Left lung (tissue), 4 donors: ENCODE measurements at regions not wholly inside any gene's neighbourhood (a gene's known extent, or its start where the extent isn't known, plus 50 kb on each side); places are given as distances from the start of the nearest gene placed in this dataset.

ENCODE experiments used
- ATAC-seq: fragments of 200-7000 bp; cut with Tn5 transposase; one replicate; pipeline ENCODE4 v1.9.1; 2020; ENCODE audit warnings: moderate library complexity
- DNase-seq, 4 donors: peaks; one replicate each; pipeline ENCODE4 v3.0.0-alpha.2; 2013 to 2020
- H3K27ac ChIP-seq, 2 donors: fragments of 200-600 bp; sonication (generic) in 1 of 2; one replicate each; pipeline versions ENCODE4 v1.5.0 to v1.8.0; 2020 to 2021
- H3K27me3 ChIP-seq, 2 donors: fragments of 200-600 bp; sonication (generic) in 1 of 2; one replicate each; pipeline versions ENCODE4 v1.5.0 to v1.8.0; 2020 to 2021
- H3K36me3 ChIP-seq, 2 donors: fragments of 200-600 bp; sonication (generic) in 1 of 2; one replicate each; pipeline versions ENCODE4 v1.5.0 to v1.8.0; 2020 to 2021
- H3K4me1 ChIP-seq, 2 donors: fragments of 200-600 bp; one replicate each; pipeline ENCODE4 v1.8.0; 2021
- H3K4me3 ChIP-seq, 2 donors: fragments of 200-600 bp; sonication (generic) in 1 of 2; one replicate each; pipeline versions ENCODE4 v1.5.0 to v1.8.0; 2020 to 2021; ENCODE audit warnings: mild to moderate bottlenecking in 1 of 2
- H3K9me3 ChIP-seq, 2 donors: fragments of 200-600 bp; sonication (generic) in 1 of 2; one replicate each; pipeline versions ENCODE4 v1.5.0 to v1.8.0; 2020 to 2021
- CTCF ChIP-seq, 2 donors: fragments of 200-600 bp; sonication (generic) in 1 of 2; IDR thresholded peaks; one replicate each; pipeline versions ENCODE4 v1.5.0 to v1.8.0; 2021; ENCODE audit warnings: antibody characterized with exemption in 2 of 2
- intact Hi-C, 2 donors: fragments of 100-400 bp; cut with DNase I; formaldehyde crosslinking; loops; one replicate each; pipeline versions ENCODE4 v1.11.2 to v1.14.2; 2022
- donor health status: DM: no; HTN: yes; CAD: no.
- donor health status: DM: no; HTN: no; CAD: no.

GRCh38 chr5:52517667-52518066, 270.0 kb upstream of the ITGA1 start:
- H3K9me3 ChIP-seq: peaks cover 0 to 13% of the 10 kb centered on the region in 2 donors
- no peak for TF ChIP-seq CTCF (IDR thresholded peaks at IDR 0.05)
- no peak overlapping the region for H3K27ac ChIP-seq
- no peak for ATAC-seq
- intact Hi-C loops: no loop called here
- no peaks in the 10 kb centered on the region for H3K4me1 ChIP-seq
- H3K27me3 ChIP-seq: no peaks in the 10 kb centered on the region
- H3K36me3 ChIP-seq: no peaks in the 10 kb centered on the region
- DNase-seq: peak in 1 of 4 donors; percentile 59
- H3K4me3 ChIP-seq: no peak overlapping the region

GRCh38 chr5:52520171-52520570, 267.5 kb upstream of the ITGA1 start:
- Histone ChIP-seq H3K4me1 (no peaks in the 10 kb centered on the region), H3K4me3 (no peak overlapping the region), H3K27ac (no peak overlapping the region), H3K9me3 (peaks cover 0 to 9% of the 10 kb centered on the region in 2 donors), H3K36me3 (no peaks in the 10 kb centered on the region), H3K27me3 (no peaks in the 10 kb centered on the region)
- no peak for DNase-seq
- intact Hi-C loops: no loop called here
- no peak for TF ChIP-seq CTCF (IDR thresholded peaks at IDR 0.05)
- ATAC-seq: no peak

GRCh38 chr5:52521236-52521635, 266.5 kb upstream of the ITGA1 start:
- H3K4me1 ChIP-seq: no peaks in the 10 kb centered on the region
- no peaks in the 10 kb centered on the region for H3K36me3 ChIP-seq
- no peak for DNase-seq
- intact Hi-C loops: no loop called here
- peaks cover 0 to 6% of the 10 kb centered on the region in 2 donors for H3K9me3 ChIP-seq
- no peak for TF ChIP-seq CTCF (IDR thresholded peaks at IDR 0.05)
- no peaks in the 10 kb centered on the region for H3K27me3 ChIP-seq
- H3K27ac ChIP-seq: no peak overlapping the region
- no peak overlapping the region for H3K4me3 ChIP-seq
- no peak for ATAC-seq

GRCh38 chr5:52523701-52524100, 264.0 kb upstream of the ITGA1 start:
- Histone ChIP-seq H3K4me1 (no peaks in the 10 kb centered on the region), H3K36me3 (no peaks in the 10 kb centered on the region), H3K4me3 (no peak overlapping the region), H3K27ac (no peak overlapping the region), H3K27me3 (no peaks in the 10 kb centered on the region), H3K9me3 (no peaks in the 10 kb centered on the region)
- ATAC-seq (no peak), DNase-seq (no peak)
- intact Hi-C loops: no loop called here
- TF ChIP-seq CTCF (IDR thresholded peaks at IDR 0.05): no peak

- Histone ChIP-seq H3K9me3 (peaks cover 0 to 15% of the 10 kb centered on the region in 2 donors), H3K27me3 (no peaks in the 10 kb centered on the region), H3K4me3 (no peak overlapping the region), H3K36me3 (no peaks in the 10 kb centered on the region), H3K4me1 (no peaks in the 10 kb centered on the region), H3K27ac (no peak overlapping the region)
- intact Hi-C loops: no loop called here
- ATAC-seq: no peak
- no peak for DNase-seq
- no peak for TF ChIP-seq CTCF (IDR thresholded peaks at IDR 0.05)
These were observed 256.6 kb upstream of the ITGA1 start for GRCh38 chr5:52531105-52531504.
